SH-SY5Y (cell line): ENCODE measurements at regions not wholly inside any gene's neighbourhood (a gene's known extent, or its start where the extent isn't known, plus 50 kb on each side); places are given as distances from the start of the nearest gene placed in this dataset.

Source experiments
- GATA2 ChIP-seq: IDR thresholded peaks from 2 replicates; pipeline ENCODE4 v1.6.1; 2011; ENCODE audit warnings: mild to moderate bottlenecking, low read depth, low read length
- GATA3 ChIP-seq: IDR thresholded peaks from 2 replicates; pipeline ENCODE4 v1.6.1; 2011; ENCODE audit warnings: low read depth, mild to moderate bottlenecking, low read length, moderate library complexity

DNA sequence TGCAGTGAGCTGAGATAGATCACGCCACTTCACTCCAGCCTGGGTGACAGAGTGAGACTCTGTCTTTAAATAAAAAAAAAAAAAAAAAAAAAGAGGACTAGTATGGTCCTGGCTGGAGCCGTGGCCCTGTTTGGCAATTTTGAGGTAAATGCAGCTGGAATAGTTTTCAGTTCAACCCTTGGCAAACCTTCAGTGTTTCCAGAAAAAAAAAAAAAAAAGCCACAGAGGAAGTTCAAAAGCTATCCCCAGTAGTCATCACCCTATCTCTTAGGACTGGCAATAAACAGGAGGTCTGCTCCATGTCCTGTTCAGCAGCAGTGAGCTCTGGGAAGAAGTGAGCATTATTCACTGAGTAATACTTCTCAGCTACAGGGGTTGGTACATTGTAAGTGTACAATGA, 56.8 kb upstream of the ERRFI1 start:
- TF ChIP-seq GATA3: no peak
- TF ChIP-seq GATA2: no peak
